GM12892 (cell line): ENCODE measurements at regions not wholly inside any gene's neighbourhood (a gene's known extent, or its start where the extent isn't known, plus 50 kb on each side); places are given as distances from the start of the nearest gene placed in this dataset.

Source experiments
- POLR2A ChIP-seq: IDR thresholded peaks from 2 replicates; pipeline ENCODE4 v1.6.1; 2011; ENCODE audit warnings: low read depth, low read length, control low read depth
- POLR2AphosphoS5 ChIP-seq: IDR thresholded peaks from 2 replicates; pipeline ENCODE4 v1.6.1; 2011; ENCODE audit warnings: low read depth, low read length, control low read depth
- TAF1 ChIP-seq: IDR thresholded peaks from 2 replicates; pipeline ENCODE4 v1.6.1; 2011; ENCODE audit warnings: low read depth, mild to moderate bottlenecking, control low read depth, low read length, borderline replicate concordance

- TF ChIP-seq POLR2AphosphoS5 (no peak), POLR2A (no peak), TAF1 (no peak)
These were observed 122.8 kb downstream of the C6orf118 start for GRCh38 chr6:165186441-165187205.
